ENCODE measurements at regions not wholly inside any gene's neighbourhood (a gene's known extent, or its start where the extent isn't known, plus 50 kb on each side); places are given as distances from the start of the nearest gene placed in this dataset.

- Histone ChIP-seq H3K4me3 (ENCODE audit: low read depth, low read length, poor library complexity, severe bottlenecking) (no peak overlapping the region), H3K4me2 (ENCODE audit: low read length) (no peak overlapping the region)
- no TSS peak for BruUV-seq (replicated peaks)
These were observed 189.8 kb downstream of the DRD1 start for GRCh38 chr5:175254155-175254554.

GRCh38 chr5:175253597-175253996 is 190.4 kb downstream of the DRD1 start:
- ChIA-PET CTCF (ENCODE audit: unreplicated experiment) (no interaction called here), POLR2A (interaction anchor here (0.8 kb wide), 1 partner anchor 160 kb away, joined by 4 read pairs; no protein-coding TSS in a partner anchor)
- Histone ChIP-seq H3K79me2 (ENCODE audit: insufficient read depth, low read depth, low read length) (no peaks in the 10 kb centered on the region), H3K4me1 (ENCODE audit: insufficient read depth, low read length, poor library complexity, severe bottlenecking) (no peaks in the 10 kb centered on the region), H3K9me3 (ENCODE audit: low read length) (no peaks in the 10 kb centered on the region), H3K9me2 (ENCODE audit: insufficient read depth, low read length) (no peaks in the 10 kb centered on the region), H3K27ac (ENCODE audit: low read depth, low read length, poor library complexity, severe bottlenecking) (no peak overlapping the region), H3K4me2 (ENCODE audit: low read length) (no peak overlapping the region), H3K36me3 (ENCODE audit: insufficient read depth, low read length) (no peaks in the 10 kb centered on the region), H3K4me3 (ENCODE audit: low read depth, low read length, poor library complexity, severe bottlenecking) (no peak overlapping the region), H4K20me1 (ENCODE audit: insufficient read depth, low read length) (no peaks in the 10 kb centered on the region), H2AFZ (ENCODE audit: low read length) (no peak overlapping the region)
- DNase-seq (ENCODE audit: low spot score): no peak
- TF ChIP-seq, protein P1, sequence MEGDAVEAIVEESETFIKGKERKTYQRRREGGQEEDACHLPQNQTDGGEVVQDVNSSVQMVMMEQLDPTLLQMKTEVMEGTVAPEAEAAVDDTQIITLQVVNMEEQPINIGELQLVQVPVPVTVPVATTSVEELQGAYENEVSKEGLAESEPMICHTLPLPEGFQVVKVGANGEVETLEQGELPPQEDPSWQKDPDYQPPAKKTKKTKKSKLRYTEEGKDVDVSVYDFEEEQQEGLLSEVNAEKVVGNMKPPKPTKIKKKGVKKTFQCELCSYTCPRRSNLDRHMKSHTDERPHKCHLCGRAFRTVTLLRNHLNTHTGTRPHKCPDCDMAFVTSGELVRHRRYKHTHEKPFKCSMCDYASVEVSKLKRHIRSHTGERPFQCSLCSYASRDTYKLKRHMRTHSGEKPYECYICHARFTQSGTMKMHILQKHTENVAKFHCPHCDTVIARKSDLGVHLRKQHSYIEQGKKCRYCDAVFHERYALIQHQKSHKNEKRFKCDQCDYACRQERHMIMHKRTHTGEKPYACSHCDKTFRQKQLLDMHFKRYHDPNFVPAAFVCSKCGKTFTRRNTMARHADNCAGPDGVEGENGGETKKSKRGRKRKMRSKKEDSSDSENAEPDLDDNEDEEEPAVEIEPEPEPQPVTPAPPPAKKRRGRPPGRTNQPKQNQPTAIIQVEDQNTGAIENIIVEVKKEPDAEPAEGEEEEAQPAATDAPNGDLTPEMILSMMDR (conservative IDR thresholded peaks at IDR 0.05; ENCODE audit: low read length): no peak
- no peak for TF ChIP-seq EZH2phosphoT487 (IDR thresholded peaks at IDR 0.05; ENCODE audit: borderline replicate concordance, low read depth, low read length)
- intact Hi-C loops (cut with micrococcal nuclease; ENCODE audit: unreplicated experiment): no loop called here
- BruUV-seq (replicated peaks): no TSS peak

More at GRCh38 chr5:175254155-175254554, 189.8 kb downstream of the DRD1 start:
- TF ChIP-seq, protein P1 (conservative IDR thresholded peaks at IDR 0.05; ENCODE audit: low read length): no peak
- no peak for TF ChIP-seq EZH2phosphoT487 (IDR thresholded peaks at IDR 0.05; ENCODE audit: borderline replicate concordance, low read depth, low read length)
- POLR2A ChIA-PET: no interaction called here
- CTCF ChIA-PET (ENCODE audit: unreplicated experiment): no interaction called here
- no peaks in the 10 kb centered on the region for H4K20me1 ChIP-seq (ENCODE audit: insufficient read depth, low read length)
- no peak overlapping the region for H2AFZ ChIP-seq (ENCODE audit: low read length)
- H3K9me2 ChIP-seq (ENCODE audit: insufficient read depth, low read length): no peaks in the 10 kb centered on the region
- no peaks in the 10 kb centered on the region for H3K4me1 ChIP-seq (ENCODE audit: insufficient read depth, low read length, poor library complexity, severe bottlenecking)
- no peaks in the 10 kb centered on the region for H3K9me3 ChIP-seq (ENCODE audit: low read length)
- no peak overlapping the region for H3K27ac ChIP-seq (ENCODE audit: low read depth, low read length, poor library complexity, severe bottlenecking)
- no peaks in the 10 kb centered on the region for H3K36me3 ChIP-seq (ENCODE audit: insufficient read depth, low read length)
- no peak for DNase-seq (ENCODE audit: low spot score)
- intact Hi-C loops (cut with micrococcal nuclease; ENCODE audit: unreplicated experiment): no loop called here
- H3K79me2 ChIP-seq (ENCODE audit: insufficient read depth, low read depth, low read length): no peaks in the 10 kb centered on the region

- TF ChIP-seq, protein P1 (conservative IDR thresholded peaks at IDR 0.05; ENCODE audit: low read length): no peak
- no peak for TF ChIP-seq EZH2phosphoT487 (IDR thresholded peaks at IDR 0.05; ENCODE audit: borderline replicate concordance, low read depth, low read length)
- H3K36me3 ChIP-seq (ENCODE audit: insufficient read depth, low read length): no peaks in the 10 kb centered on the region
- no peak overlapping the region for H2AFZ ChIP-seq (ENCODE audit: low read length)
- no peaks in the 10 kb centered on the region for H3K9me2 ChIP-seq (ENCODE audit: insufficient read depth, low read length)
- intact Hi-C loops (cut with micrococcal nuclease; ENCODE audit: unreplicated experiment): no loop called here
- no peak overlapping the region for H3K4me3 ChIP-seq (ENCODE audit: low read depth, low read length, poor library complexity, severe bottlenecking)
- no peak overlapping the region for H3K27ac ChIP-seq (ENCODE audit: low read depth, low read length, poor library complexity, severe bottlenecking)
- no peaks in the 10 kb centered on the region for H3K4me1 ChIP-seq (ENCODE audit: insufficient read depth, low read length, poor library complexity, severe bottlenecking)
- H3K79me2 ChIP-seq (ENCODE audit: insufficient read depth, low read depth, low read length): no peaks in the 10 kb centered on the region
- BruUV-seq (replicated peaks): no TSS peak
- ChIA-PET CTCF (ENCODE audit: unreplicated experiment) (no interaction called here), POLR2A (no interaction called here)
- H3K4me2 ChIP-seq (ENCODE audit: low read length): no peak overlapping the region
- no peak for DNase-seq (ENCODE audit: low spot score)
- H4K20me1 ChIP-seq (ENCODE audit: insufficient read depth, low read length): no peaks in the 10 kb centered on the region
- H3K9me3 ChIP-seq (ENCODE audit: low read length): no peaks in the 10 kb centered on the region
These were observed 191.7 kb downstream of the DRD1 start for GRCh38 chr5:175252234-175252805.
